Type B pancreatic cell (in vitro differentiated cells): ENCODE measurements at regions not wholly inside any gene's neighbourhood (a gene's known extent, or its start where the extent isn't known, plus 50 kb on each side); places are given as distances from the start of the nearest gene placed in this dataset.

Experiments
- DNase-seq: peaks from one replicate; pipeline ENCODE4 v3.0.0; 2021; ENCODE audit warnings: mixed read lengths; ENCODE audit not compliant: unreplicated experiment; ENCODE audit errors: extremely low spot score
- H3K27ac Mint-ChIP-seq: 2 replicates; pipeline ENCODE4 v1.8.0; 2021; ENCODE audit warnings: mild to moderate bottlenecking, mixed read lengths
- H3K27me3 Mint-ChIP-seq: 2 replicates; pipeline ENCODE4 v1.8.0; 2021; ENCODE audit warnings: mixed read lengths
- H3K36me3 Mint-ChIP-seq: 2 replicates; pipeline ENCODE4 v1.8.0; 2021; ENCODE audit warnings: mixed read lengths
- H3K4me1 Mint-ChIP-seq: one replicate; pipeline ENCODE4 v1.8.0; 2021; ENCODE audit warnings: mixed read lengths; ENCODE audit not compliant: unreplicated experiment
- H3K4me3 Mint-ChIP-seq: 2 replicates; pipeline ENCODE4 v1.8.0; 2021; ENCODE audit warnings: mild to moderate bottlenecking, mixed read lengths
- H3K9me3 Mint-ChIP-seq: 2 replicates; pipeline ENCODE4 v1.8.0; 2021; ENCODE audit warnings: mixed read lengths
- CTCF ChIP-seq: fragments of 200-600 bp; sonication (generic); conservative IDR thresholded peaks from 2 replicates; pipeline ENCODE4 v1.5.0; 2021; ENCODE audit warnings: antibody characterized with exemption, mild to moderate bottlenecking

- no peaks in the 10 kb centered on the region for H3K9me3 Mint-ChIP-seq
These were observed 617.9 kb downstream of the NTRK3 start for GRCh38 chr15:87638554-87639083.

GRCh38 chr15:87634361-87634760 lies 622.2 kb downstream of the NTRK3 start:
- H3K4me3 Mint-ChIP-seq, result no peak overlapping the region
- no peak overlapping the region for H3K27ac Mint-ChIP-seq
- no peaks in the 10 kb centered on the region for H3K36me3 Mint-ChIP-seq
- DNase-seq, result no peak
- H3K27me3 Mint-ChIP-seq, result peaks cover 30% of the 10 kb centered on the region
- no peak for TF ChIP-seq CTCF
- H3K4me1 Mint-ChIP-seq, result no peaks in the 10 kb centered on the region
- no peaks in the 10 kb centered on the region for H3K9me3 Mint-ChIP-seq

More at GRCh38 chr15:87638554-87639083, 617.9 kb downstream of the NTRK3 start:
- Mint-ChIP-seq H3K27me3 (peaks cover 18% of the 10 kb centered on the region), H3K4me1 (no peaks in the 10 kb centered on the region), H3K27ac (no peak overlapping the region), H3K4me3 (no peak overlapping the region), H3K36me3 (no peaks in the 10 kb centered on the region)
- no peak for TF ChIP-seq CTCF
- no peak for DNase-seq

GRCh38 chr15:87633525-87633924 lies 623.0 kb downstream of the NTRK3 start:
- Mint-ChIP-seq H3K36me3 (no peaks in the 10 kb centered on the region), H3K9me3 (no peaks in the 10 kb centered on the region), H3K27ac (no peak overlapping the region), H3K4me1 (no peaks in the 10 kb centered on the region), H3K4me3 (no peak overlapping the region), H3K27me3 (peaks cover 30% of the 10 kb centered on the region)
- no peak for TF ChIP-seq CTCF
- no peak for DNase-seq

GRCh38 chr15:87632364-87632763 lies 624.2 kb downstream of the NTRK3 start:
- Mint-ChIP-seq H3K9me3 (no peaks in the 10 kb centered on the region), H3K4me3 (no peak overlapping the region), H3K27me3 (peaks cover 32% of the 10 kb centered on the region), H3K27ac (no peak overlapping the region), H3K36me3 (no peaks in the 10 kb centered on the region), H3K4me1 (no peaks in the 10 kb centered on the region)
- no peak for DNase-seq
- no peak for TF ChIP-seq CTCF

GRCh38 chr15:87631775-87632174 lies 624.8 kb downstream of the NTRK3 start:
- Mint-ChIP-seq H3K36me3 (no peaks in the 10 kb centered on the region), H3K4me1 (no peaks in the 10 kb centered on the region), H3K4me3 (no peak overlapping the region), H3K27ac (no peak overlapping the region), H3K27me3 (peaks cover 32% of the 10 kb centered on the region), H3K9me3 (no peaks in the 10 kb centered on the region)
- DNase-seq, result no peak
- TF ChIP-seq CTCF, result no peak

GRCh38 chr15:87631093-87631492 lies 625.4 kb downstream of the NTRK3 start:
- Mint-ChIP-seq H3K27me3 (peaks cover 36% of the 10 kb centered on the region), H3K36me3 (no peaks in the 10 kb centered on the region), H3K9me3 (no peaks in the 10 kb centered on the region), H3K4me1 (no peaks in the 10 kb centered on the region), H3K27ac (no peak overlapping the region), H3K4me3 (no peak overlapping the region)
- DNase-seq, result no peak
- TF ChIP-seq CTCF, result no peak
